Progenitor cell of endocrine pancreas (in vitro differentiated cells): ENCODE measurements at regions not wholly inside any gene's neighbourhood (a gene's known extent, or its start where the extent isn't known, plus 50 kb on each side); places are given as distances from the start of the nearest gene placed in this dataset.

Experiments used
- DNase-seq: peaks from one replicate; pipeline ENCODE4 v3.0.0; 2021; ENCODE audit warnings: low spot score; ENCODE audit not compliant: unreplicated experiment
- H3K27ac Mint-ChIP-seq: 2 replicates; pipeline ENCODE4 v1.8.0; 2021; ENCODE audit warnings: mild to moderate bottlenecking, moderate library complexity, mixed read lengths
- H3K27me3 Mint-ChIP-seq: 2 replicates; pipeline ENCODE4 v1.8.0; 2021; ENCODE audit warnings: mixed read lengths
- H3K36me3 Mint-ChIP-seq: 2 replicates; pipeline ENCODE4 v1.8.0; 2022; ENCODE audit warnings: mixed read lengths; ENCODE audit not compliant: insufficient read depth
- H3K4me1 Mint-ChIP-seq: 2 replicates; pipeline ENCODE4 v1.8.0; 2021; ENCODE audit warnings: low read depth, mixed read lengths
- H3K4me3 Mint-ChIP-seq: 2 replicates; pipeline ENCODE4 v1.8.0; 2021; ENCODE audit warnings: low read depth, mild to moderate bottlenecking, moderate library complexity, mixed read lengths
- H3K9me3 Mint-ChIP-seq: 2 replicates; pipeline ENCODE4 v1.8.0; 2021; ENCODE audit warnings: low read depth, mixed read lengths
- CTCF ChIP-seq: fragments of 200-600 bp; sonication (generic); IDR thresholded peaks from one replicate; pipeline ENCODE4 v1.5.0; 2021; ENCODE audit warnings: antibody characterized with exemption, mild to moderate bottlenecking; ENCODE audit not compliant: unreplicated experiment

- peaks cover 57% of the 10 kb centered on the region for H3K27me3 Mint-ChIP-seq
- H3K9me3 Mint-ChIP-seq, result no peaks in the 10 kb centered on the region
- no peak overlapping the region for H3K27ac Mint-ChIP-seq
- no peaks in the 10 kb centered on the region for H3K36me3 Mint-ChIP-seq
- no peak for DNase-seq
- peaks cover 11% of the 10 kb centered on the region for H3K4me1 Mint-ChIP-seq
- TF ChIP-seq CTCF, result no peak
- no peak overlapping the region for H3K4me3 Mint-ChIP-seq
Observed at GRCh38 chr1:36737767-36738166, 255.1 kb upstream of the CSF3R start.

GRCh38 chr1:36737038-36737555 is 254.4 kb upstream of the CSF3R start:
- no peak overlapping the region for H3K27ac Mint-ChIP-seq
- peaks cover 11% of the 10 kb centered on the region for H3K4me1 Mint-ChIP-seq
- H3K27me3 Mint-ChIP-seq, result peaks cover 62% of the 10 kb centered on the region

GRCh38 chr1:36735939-36736730 is 253.4 kb upstream of the CSF3R start:
- no peak for DNase-seq
- no peaks in the 10 kb centered on the region for H3K36me3 Mint-ChIP-seq
- no peak overlapping the region for H3K27ac Mint-ChIP-seq
- H3K4me3 Mint-ChIP-seq, result no peak overlapping the region
- TF ChIP-seq CTCF, result no peak
- peaks cover 11% of the 10 kb centered on the region for H3K4me1 Mint-ChIP-seq
- peaks cover 64% of the 10 kb centered on the region for H3K27me3 Mint-ChIP-seq
- H3K9me3 Mint-ChIP-seq, result no peaks in the 10 kb centered on the region

More at GRCh38 chr1:36737038-36737555, 254.4 kb upstream of the CSF3R start:
- TF ChIP-seq CTCF, result no peak
- DNase-seq, result no peak
- H3K9me3 Mint-ChIP-seq, result no peaks in the 10 kb centered on the region
- no peak overlapping the region for H3K4me3 Mint-ChIP-seq
- no peaks in the 10 kb centered on the region for H3K36me3 Mint-ChIP-seq

- Mint-ChIP-seq H3K27me3 (peaks cover 64% of the 10 kb centered on the region), H3K27ac (no peak overlapping the region), H3K36me3 (no peaks in the 10 kb centered on the region), H3K4me1 (peaks cover 13% of the 10 kb centered on the region), H3K9me3 (no peaks in the 10 kb centered on the region), H3K4me3 (no peak overlapping the region)
- TF ChIP-seq CTCF, result no peak
- no peak for DNase-seq
Observed at GRCh38 chr1:36735436-36735835, 252.7 kb upstream of the CSF3R start.

DNA sequence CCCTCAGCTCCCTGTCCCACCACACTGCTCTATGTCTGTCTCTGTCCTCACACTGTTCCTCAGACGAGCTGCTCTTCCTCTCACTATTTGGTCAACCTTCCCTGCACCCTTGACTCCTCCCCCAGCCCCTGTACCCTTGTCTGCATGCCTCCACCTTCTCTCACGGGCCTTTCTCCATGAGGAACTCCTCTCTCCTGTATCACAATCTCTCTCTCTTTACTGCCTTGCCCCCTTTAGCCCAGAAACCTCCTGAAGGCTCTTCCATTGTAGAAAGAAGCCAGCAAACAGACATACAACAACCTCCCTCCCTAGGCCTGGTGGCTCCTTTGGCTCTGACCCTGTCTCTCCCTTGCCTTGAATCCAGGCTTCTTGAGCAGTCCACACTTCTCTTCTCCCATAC is 251.6 kb upstream of the CSF3R start:
- Mint-ChIP-seq H3K27me3 (peaks cover 62% of the 10 kb centered on the region), H3K4me3 (no peak overlapping the region), H3K9me3 (no peaks in the 10 kb centered on the region), H3K27ac (peak overlapping the region; percentile 67), H3K36me3 (no peaks in the 10 kb centered on the region), H3K4me1 (peaks cover 13% of the 10 kb centered on the region)
- no peak for DNase-seq
- no peak for TF ChIP-seq CTCF
